Hepatocyte (in vitro differentiated cells): ENCODE measurements at regions not wholly inside any gene's neighbourhood (a gene's known extent, or its start where the extent isn't known, plus 50 kb on each side); places are given as distances from the start of the nearest gene placed in this dataset.

ENCODE experiments used
- DNase-seq: peaks from one replicate; pipeline ENCODE4 v3.0.0-alpha.2; 2016; ENCODE audit warnings: low spot score
- H2AFZ ChIP-seq: fragments of 200-600 bp; sonication (generic); 2 replicates; pipeline ENCODE4 v1.6.0; 2016; ENCODE audit warnings: antibody characterized with exemption, mild to moderate bottlenecking
- H3K27ac ChIP-seq: fragments of 200-600 bp; sonication (generic); 2 replicates; pipeline ENCODE4 v1.5.1; 2016; ENCODE audit warnings: mild to moderate bottlenecking
- H3K27me3 ChIP-seq: fragments of 200-600 bp; sonication (generic); 2 replicates; pipeline ENCODE4 v1.6.1; 2016
- H3K36me3 ChIP-seq: fragments of 200-600 bp; sonication (generic); replicated peaks from 2 replicates; pipeline ENCODE4 v1.5.1; 2016; ENCODE audit warnings: low read depth; ENCODE audit not compliant: insufficient read depth
- H3K4me1 ChIP-seq: fragments of 200-600 bp; sonication (generic); 2 replicates; pipeline ENCODE4 v1.5.1; 2016; ENCODE audit warnings: mild to moderate bottlenecking, moderate library complexity; ENCODE audit not compliant: insufficient read depth
- H3K4me2 ChIP-seq: fragments of 200-600 bp; sonication (generic); 2 replicates; pipeline ENCODE4 v1.6.0; 2016
- H3K4me3 ChIP-seq: fragments of 200-600 bp; sonication (generic); 2 replicates; pipeline ENCODE4 v1.5.1; 2016; ENCODE audit warnings: mild to moderate bottlenecking
- H3K79me2 ChIP-seq: fragments of 200-600 bp; sonication (generic); 2 replicates; pipeline ENCODE4 v1.6.0; 2017; ENCODE audit warnings: mild to moderate bottlenecking
- H3K9me2 ChIP-seq: fragments of 200-600 bp; sonication (generic); replicated peaks from 2 replicates; pipeline ENCODE4 v1.6.0; 2017; ENCODE audit warnings: mild to moderate bottlenecking; ENCODE audit not compliant: insufficient read depth
- H3K9me3 ChIP-seq: fragments of 200-600 bp; sonication (generic); 2 replicates; pipeline ENCODE4 v1.5.1; 2016; ENCODE audit warnings: low read depth, mild to moderate bottlenecking
- H4K20me1 ChIP-seq: fragments of 200-600 bp; sonication (generic); 2 replicates; pipeline ENCODE4 v1.6.0; 2016; ENCODE audit warnings: mild to moderate bottlenecking; ENCODE audit not compliant: insufficient read depth, poor library complexity, severe bottlenecking
- EZH2 ChIP-seq: fragments of 200-600 bp; sonication (generic); IDR thresholded peaks from 2 replicates; pipeline ENCODE4 v1.6.1; 2016; ENCODE audit warnings: antibody characterized with exemption, mild to moderate bottlenecking, borderline replicate concordance
- EZH2phosphoT487 ChIP-seq: fragments of 200-600 bp; sonication (generic); IDR thresholded peaks from one replicate; pipeline ENCODE4 v1.6.1; 2018; ENCODE audit warnings: antibody characterized with exemption, mild to moderate bottlenecking, low read depth, moderate library complexity; ENCODE audit not compliant: unreplicated experiment, severe bottlenecking
- WGBS: methylation state at CpG from one replicate; pipeline ENCODE4 v1.1.6; 2016; ENCODE audit warnings: low lambda C conversion rate; ENCODE audit errors: missing lambda C conversion rate; 5-methylcytosine and 5-hydroxymethylcytosine counted together
- TF ChIP-seq, protein P1 (sequence below): fragments of 200-600 bp; sonication (generic); IDR thresholded peaks from 2 replicates; pipeline ENCODE4 v1.5.1; 2016; ENCODE audit warnings: antibody characterized with exemption, mild to moderate bottlenecking; ENCODE audit not compliant: poor library complexity

DNA sequence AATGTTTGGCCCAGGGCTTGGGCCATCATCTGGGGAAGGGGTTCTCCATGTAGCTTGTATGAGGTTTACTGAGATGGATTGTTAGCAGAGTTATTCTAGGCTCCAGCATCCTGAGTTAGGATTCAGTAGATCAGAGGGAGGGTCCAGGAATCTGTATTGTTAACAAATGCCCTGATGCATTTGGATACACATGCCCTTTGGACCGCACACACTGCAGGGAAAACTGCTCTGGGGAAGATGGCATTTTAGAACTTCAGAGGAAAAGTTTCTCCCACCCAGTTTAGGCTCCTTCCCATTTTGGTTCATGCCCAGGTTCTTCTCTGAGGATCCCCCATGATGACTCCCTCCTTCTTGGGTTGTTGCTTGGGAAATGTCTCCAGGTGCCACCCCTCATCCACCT, 193.3 kb downstream of the KTN1 start:
- 88% methylated on average over 1 of the region's 1 CpG for WGBS
- Histone ChIP-seq H3K9me3 (no peaks in the 10 kb centered on the region), H3K4me3 (no peak overlapping the region), H3K4me2 (no peak overlapping the region), H3K79me2 (no peaks in the 10 kb centered on the region), H3K36me3 (no peaks in the 10 kb centered on the region), H3K4me1 (peaks cover 10% of the 10 kb centered on the region), H4K20me1 (no peaks in the 10 kb centered on the region), H3K27ac (peak overlapping the region; percentile 20), H3K9me2 (no peaks in the 10 kb centered on the region), H3K27me3 (no peaks in the 10 kb centered on the region), H2AFZ (no peak overlapping the region)
- TF ChIP-seq, protein P1, sequence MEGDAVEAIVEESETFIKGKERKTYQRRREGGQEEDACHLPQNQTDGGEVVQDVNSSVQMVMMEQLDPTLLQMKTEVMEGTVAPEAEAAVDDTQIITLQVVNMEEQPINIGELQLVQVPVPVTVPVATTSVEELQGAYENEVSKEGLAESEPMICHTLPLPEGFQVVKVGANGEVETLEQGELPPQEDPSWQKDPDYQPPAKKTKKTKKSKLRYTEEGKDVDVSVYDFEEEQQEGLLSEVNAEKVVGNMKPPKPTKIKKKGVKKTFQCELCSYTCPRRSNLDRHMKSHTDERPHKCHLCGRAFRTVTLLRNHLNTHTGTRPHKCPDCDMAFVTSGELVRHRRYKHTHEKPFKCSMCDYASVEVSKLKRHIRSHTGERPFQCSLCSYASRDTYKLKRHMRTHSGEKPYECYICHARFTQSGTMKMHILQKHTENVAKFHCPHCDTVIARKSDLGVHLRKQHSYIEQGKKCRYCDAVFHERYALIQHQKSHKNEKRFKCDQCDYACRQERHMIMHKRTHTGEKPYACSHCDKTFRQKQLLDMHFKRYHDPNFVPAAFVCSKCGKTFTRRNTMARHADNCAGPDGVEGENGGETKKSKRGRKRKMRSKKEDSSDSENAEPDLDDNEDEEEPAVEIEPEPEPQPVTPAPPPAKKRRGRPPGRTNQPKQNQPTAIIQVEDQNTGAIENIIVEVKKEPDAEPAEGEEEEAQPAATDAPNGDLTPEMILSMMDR: no peak
- TF ChIP-seq EZH2 (no peak), EZH2phosphoT487 (no peak)
- DNase-seq: no peak

DNA sequence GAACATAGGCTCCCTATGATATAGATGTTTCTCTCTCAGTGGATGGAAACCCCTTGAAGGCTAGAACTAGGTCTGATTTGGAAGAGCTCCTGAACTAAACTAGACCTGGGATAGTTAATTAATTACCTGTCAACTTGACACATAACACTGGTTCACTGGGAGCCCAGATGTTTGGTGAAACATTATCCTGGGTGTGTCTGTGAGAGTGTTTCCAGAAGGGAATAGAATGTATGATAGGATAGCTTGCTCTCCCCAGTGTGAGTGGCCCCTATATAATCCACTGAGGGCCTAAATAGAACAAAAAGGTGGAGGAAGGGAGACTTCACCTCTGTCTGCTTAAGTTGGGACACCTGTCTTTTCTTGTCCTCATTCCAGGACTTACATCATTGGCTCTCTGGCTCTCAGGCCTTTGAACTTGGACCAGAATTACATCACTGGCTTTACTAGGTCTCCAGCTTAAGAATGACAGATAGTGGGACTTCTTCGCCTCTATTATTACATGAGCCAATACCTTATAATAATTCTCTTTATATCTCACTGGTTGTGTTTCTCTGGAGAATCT, 194.1 kb downstream of the KTN1 start:
- H3K4me3 ChIP-seq: no peak overlapping the region
- H3K4me2 ChIP-seq: no peak overlapping the region
- no peak for TF ChIP-seq EZH2phosphoT487
- H4K20me1 ChIP-seq: no peaks in the 10 kb centered on the region
- no peak overlapping the region for H2AFZ ChIP-seq
- H3K36me3 ChIP-seq: no peaks in the 10 kb centered on the region
- DNase-seq: no peak
- H3K9me3 ChIP-seq: no peaks in the 10 kb centered on the region
- no peaks in the 10 kb centered on the region for H3K9me2 ChIP-seq
- H3K4me1 ChIP-seq: peaks cover 10% of the 10 kb centered on the region
- H3K27ac ChIP-seq: peak overlapping the region; percentile 20
- no peaks in the 10 kb centered on the region for H3K27me3 ChIP-seq
- WGBS: 35% methylated on average over 1 of the region's 1 CpG
- H3K79me2 ChIP-seq: no peaks in the 10 kb centered on the region

DNA sequence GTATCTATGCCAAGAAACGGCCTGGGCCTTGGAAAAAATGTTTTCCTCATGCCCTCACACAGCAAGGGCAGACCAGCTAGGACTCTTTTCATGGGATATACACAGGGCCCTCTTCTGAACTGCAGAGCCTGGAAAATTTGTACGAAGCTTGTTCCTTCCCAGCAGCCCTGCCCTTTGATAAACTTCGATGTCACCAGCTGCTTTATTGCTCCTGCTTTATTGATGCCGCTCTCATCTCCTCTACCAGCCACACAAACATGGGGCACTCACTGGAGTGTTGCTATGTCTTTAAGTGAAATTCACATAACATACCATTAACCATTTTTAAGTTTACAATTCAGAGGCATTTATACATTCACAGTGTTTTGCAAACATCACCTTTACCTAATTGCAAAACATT, 197.9 kb downstream of the KTN1 start:
- Histone ChIP-seq H4K20me1 (no peaks in the 10 kb centered on the region), H3K27me3 (no peaks in the 10 kb centered on the region), H3K4me1 (peaks cover 14% of the 10 kb centered on the region), H3K79me2 (no peaks in the 10 kb centered on the region), H3K4me3 (no peak overlapping the region), H3K4me2 (no peak overlapping the region), H2AFZ (no peak overlapping the region), H3K9me3 (no peaks in the 10 kb centered on the region), H3K36me3 (no peaks in the 10 kb centered on the region), H3K27ac (no peak overlapping the region), H3K9me2 (no peaks in the 10 kb centered on the region)
- DNase-seq: no peak
- TF ChIP-seq, protein P1: no peak
- TF ChIP-seq EZH2 (no peak), EZH2phosphoT487 (no peak)
- 80% methylated on average over 4 of the region's 4 CpGs for WGBS

DNA sequence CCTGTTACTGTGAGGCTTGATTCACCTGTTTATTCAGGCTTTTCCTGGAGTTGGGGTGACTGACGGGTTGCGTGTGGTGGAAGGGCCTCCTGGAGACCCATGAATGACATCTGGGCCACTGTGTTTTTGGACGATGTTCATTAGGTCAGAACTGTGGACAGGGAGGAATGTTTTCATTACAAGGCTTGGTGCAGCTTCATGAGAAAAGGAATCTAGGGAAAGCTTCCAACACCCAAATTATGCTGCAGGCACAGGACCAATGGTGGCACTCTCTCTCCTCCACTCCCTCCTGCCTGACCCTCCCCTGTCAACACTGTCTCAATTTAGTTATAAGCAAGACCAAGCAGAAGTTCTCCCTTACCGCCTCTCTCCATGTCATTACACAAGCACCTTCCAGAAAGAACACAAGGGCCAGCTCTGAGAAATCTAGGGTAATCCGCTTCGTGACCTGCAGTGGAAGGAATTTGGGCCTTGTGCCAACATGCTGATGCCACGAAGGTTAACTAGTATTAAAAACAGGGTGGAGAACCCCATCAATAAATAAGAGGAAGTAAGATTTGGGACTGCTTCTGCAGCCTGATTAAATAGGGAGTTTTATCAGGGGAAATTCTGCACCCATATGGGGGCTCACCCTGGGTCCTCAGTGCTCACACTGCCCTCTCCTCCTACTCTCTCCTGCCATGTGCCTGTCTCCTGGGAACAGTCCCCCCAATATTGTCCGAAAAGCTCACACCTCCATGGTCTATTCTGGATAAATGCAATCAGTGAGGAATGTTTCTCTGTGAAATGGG, 200.3 kb downstream of the KTN1 start:
- Histone ChIP-seq H3K36me3 (no peaks in the 10 kb centered on the region), H3K4me2 (no peak overlapping the region), H2AFZ (no peak overlapping the region), H3K27ac (peak overlapping the region; percentile 67), H3K9me3 (no peaks in the 10 kb centered on the region), H3K4me3 (no peak overlapping the region), H3K9me2 (no peaks in the 10 kb centered on the region), H3K79me2 (no peaks in the 10 kb centered on the region), H3K4me1 (peaks cover 4% of the 10 kb centered on the region), H3K27me3 (no peaks in the 10 kb centered on the region), H4K20me1 (no peaks in the 10 kb centered on the region)
- WGBS: 65% methylated on average over 8 of the region's 8 CpGs
- peak; percentile 74 for DNase-seq
- no peak for TF ChIP-seq EZH2phosphoT487
- no peak for TF ChIP-seq EZH2
- TF ChIP-seq, protein P1: no peak
